ENCODE measurements at regions not wholly inside any gene's neighbourhood (a gene's known extent, or its start where the extent isn't known, plus 50 kb on each side); places are given as distances from the start of the nearest gene placed in this dataset.

DNA sequence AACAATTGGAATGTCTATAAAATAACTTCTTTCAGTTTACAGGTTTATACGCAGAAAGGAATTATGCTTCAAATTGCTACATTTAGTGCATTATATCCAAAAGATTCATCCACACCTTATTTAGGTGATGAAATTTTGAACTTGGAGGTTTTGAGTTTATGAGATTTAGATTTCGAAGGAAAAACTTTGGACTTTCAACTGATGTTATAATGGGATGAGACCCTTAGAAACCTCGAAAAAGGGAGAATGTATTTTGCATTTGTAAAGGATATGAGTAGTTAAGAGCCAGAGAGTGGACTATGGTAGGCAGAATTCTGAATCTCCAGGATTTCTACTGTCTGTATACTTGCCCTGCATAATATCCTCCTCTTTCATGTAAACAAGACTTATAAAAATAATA, 851.6 kb upstream of the MGAT4C start:
- Mint-ChIP-seq H3K4me1 (ENCODE audit: low read depth) (no peaks in the 10 kb centered on the region), H3K27me3 (no peaks in the 10 kb centered on the region), H3K9me3 (no peaks in the 10 kb centered on the region), H3K27ac (no peak overlapping the region), H3K36me3 (ENCODE audit: low read depth) (no peaks in the 10 kb centered on the region), H3K4me3 (no peak overlapping the region)

DNA sequence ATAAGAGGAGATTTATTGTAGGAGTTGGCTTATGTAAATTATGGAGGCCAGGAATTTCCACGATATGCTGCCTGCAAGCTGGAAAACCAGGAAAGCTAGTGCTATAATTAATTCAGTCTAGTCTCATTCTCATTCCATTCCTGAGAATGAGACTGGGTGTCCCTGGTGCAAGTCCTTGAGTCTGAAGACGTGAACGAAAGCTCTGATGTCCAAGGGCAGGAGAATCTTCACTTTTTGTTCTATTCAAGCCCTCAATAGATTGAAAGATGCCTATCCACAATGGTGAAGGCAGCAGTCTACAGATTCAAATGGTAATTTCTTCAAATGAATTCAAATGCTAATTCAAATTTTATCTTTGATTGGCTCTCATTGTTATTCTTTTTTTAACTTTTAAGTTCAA, 851.1 kb upstream of the MGAT4C start:
- no peaks in the 10 kb centered on the region for H3K9me3 Mint-ChIP-seq
- no peaks in the 10 kb centered on the region for H3K36me3 Mint-ChIP-seq (ENCODE audit: low read depth)
- no peak overlapping the region for H3K27ac Mint-ChIP-seq
- H3K4me3 Mint-ChIP-seq: no peak overlapping the region
- no peaks in the 10 kb centered on the region for H3K4me1 Mint-ChIP-seq (ENCODE audit: low read depth)
- no peaks in the 10 kb centered on the region for H3K27me3 Mint-ChIP-seq

DNA sequence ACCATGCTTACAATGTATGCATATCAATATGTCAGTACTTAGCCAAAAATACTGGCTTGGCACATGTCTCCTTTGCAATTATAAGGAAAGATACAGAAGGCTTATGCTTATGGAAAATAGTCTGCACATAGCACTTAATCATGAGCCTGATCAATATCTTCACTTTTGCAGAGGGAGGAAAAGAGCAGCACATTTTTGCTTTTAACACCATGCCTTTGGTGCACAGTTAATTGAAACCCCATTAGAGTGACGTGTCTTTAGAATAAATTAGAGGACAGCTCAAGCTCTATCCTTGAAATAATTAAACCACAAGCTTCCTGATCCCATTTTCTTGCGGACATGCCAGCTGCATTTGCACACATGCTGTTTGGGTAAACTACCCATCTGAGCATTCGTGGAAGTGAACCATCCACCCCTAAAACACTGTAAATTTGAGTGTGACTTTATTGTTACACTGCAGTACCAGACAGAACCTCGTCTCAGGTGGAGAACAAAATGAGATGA, 839.9 kb upstream of the MGAT4C start:
- Mint-ChIP-seq H3K4me3 (no peak overlapping the region), H3K36me3 (ENCODE audit: low read depth) (no peaks in the 10 kb centered on the region), H3K27me3 (no peaks in the 10 kb centered on the region), H3K27ac (no peak overlapping the region), H3K4me1 (ENCODE audit: low read depth) (no peaks in the 10 kb centered on the region), H3K9me3 (peaks cover 3% of the 10 kb centered on the region)

GRCh38 chr12:87094356-87094755, 838.2 kb upstream of the MGAT4C start:
- no peaks in the 10 kb centered on the region for H3K27me3 Mint-ChIP-seq
- H3K9me3 Mint-ChIP-seq: peaks cover 3% of the 10 kb centered on the region
- H3K36me3 Mint-ChIP-seq (ENCODE audit: low read depth): no peaks in the 10 kb centered on the region
- no peak overlapping the region for H3K27ac Mint-ChIP-seq
- no peaks in the 10 kb centered on the region for H3K4me1 Mint-ChIP-seq (ENCODE audit: low read depth)
- H3K4me3 Mint-ChIP-seq: no peak overlapping the region

GRCh38 chr12:87092421-87092820, 836.2 kb upstream of the MGAT4C start:
- no peak overlapping the region for H3K4me3 Mint-ChIP-seq

DNA sequence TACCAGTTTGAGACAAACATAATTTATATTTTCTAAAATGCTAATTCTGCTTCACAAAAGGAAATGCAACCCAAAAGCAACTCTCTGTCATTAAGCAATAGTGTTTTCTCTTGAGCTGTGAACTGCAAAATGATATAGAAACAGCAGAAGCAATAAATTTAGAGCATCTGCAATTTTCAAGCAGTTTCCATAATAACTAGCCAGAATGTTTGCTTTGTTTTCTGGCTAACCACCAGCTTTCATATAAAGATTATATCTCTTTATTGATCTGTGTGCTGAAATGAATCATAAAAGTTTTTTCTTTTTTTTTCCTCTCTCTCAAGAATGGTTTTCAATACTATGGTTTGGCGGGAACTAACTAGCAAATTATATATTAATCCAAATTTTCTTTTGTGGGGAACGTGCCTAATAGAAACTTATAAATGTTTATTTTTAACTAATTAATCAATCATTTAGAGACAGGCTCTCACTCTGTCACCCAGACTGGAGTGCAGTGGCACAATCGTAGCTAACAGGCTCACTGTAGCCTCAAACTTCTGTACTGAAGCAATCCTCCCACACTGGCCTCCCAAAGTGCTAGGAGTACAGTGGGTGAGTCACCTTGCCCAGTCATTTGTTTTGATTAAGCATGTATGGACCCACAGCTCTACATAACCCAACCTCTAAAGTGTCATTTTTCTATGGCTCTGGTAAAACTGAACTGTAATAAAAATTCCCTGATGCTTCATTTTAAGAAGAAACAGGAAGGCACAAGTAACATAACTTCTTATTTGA, 830.1 kb upstream of the MGAT4C start:
- Mint-ChIP-seq H3K27me3 (no peaks in the 10 kb centered on the region), H3K9me3 (peaks cover 6% of the 10 kb centered on the region), H3K36me3 (ENCODE audit: low read depth) (no peaks in the 10 kb centered on the region), H3K27ac (no peak overlapping the region), H3K4me3 (no peak overlapping the region), H3K4me1 (ENCODE audit: low read depth) (no peaks in the 10 kb centered on the region)

More at GRCh38 chr12:87092421-87092820, 836.2 kb upstream of the MGAT4C start:
- Mint-ChIP-seq H3K36me3 (ENCODE audit: low read depth) (no peaks in the 10 kb centered on the region), H3K27me3 (no peaks in the 10 kb centered on the region), H3K27ac (no peak overlapping the region), H3K4me1 (ENCODE audit: low read depth) (no peaks in the 10 kb centered on the region), H3K9me3 (peaks cover 3% of the 10 kb centered on the region)

DNA sequence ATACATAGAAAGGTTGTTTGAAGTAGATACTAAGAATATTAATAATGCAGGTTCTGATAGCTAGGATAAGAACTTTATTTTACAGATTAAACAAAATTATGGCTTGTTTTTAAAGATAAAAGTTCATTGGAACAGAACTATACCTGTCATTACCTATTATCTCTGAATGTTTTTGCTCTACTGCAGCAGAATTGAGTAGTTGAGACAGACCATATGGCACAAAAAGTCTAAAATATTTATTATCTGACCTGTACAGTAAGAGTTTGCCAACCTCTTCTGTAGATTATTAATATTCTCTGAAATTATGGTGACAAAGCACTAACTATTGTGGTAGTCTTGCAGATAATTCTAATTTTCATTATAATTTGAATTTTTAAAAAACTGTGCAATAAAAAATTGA, 829.1 kb upstream of the MGAT4C start:
- H3K4me3 Mint-ChIP-seq: no peak overlapping the region
- H3K27ac Mint-ChIP-seq: no peak overlapping the region
- H3K9me3 Mint-ChIP-seq: peaks cover 6% of the 10 kb centered on the region
- H3K27me3 Mint-ChIP-seq: no peaks in the 10 kb centered on the region
- no peaks in the 10 kb centered on the region for H3K36me3 Mint-ChIP-seq (ENCODE audit: low read depth)
- no peaks in the 10 kb centered on the region for H3K4me1 Mint-ChIP-seq (ENCODE audit: low read depth)

DNA sequence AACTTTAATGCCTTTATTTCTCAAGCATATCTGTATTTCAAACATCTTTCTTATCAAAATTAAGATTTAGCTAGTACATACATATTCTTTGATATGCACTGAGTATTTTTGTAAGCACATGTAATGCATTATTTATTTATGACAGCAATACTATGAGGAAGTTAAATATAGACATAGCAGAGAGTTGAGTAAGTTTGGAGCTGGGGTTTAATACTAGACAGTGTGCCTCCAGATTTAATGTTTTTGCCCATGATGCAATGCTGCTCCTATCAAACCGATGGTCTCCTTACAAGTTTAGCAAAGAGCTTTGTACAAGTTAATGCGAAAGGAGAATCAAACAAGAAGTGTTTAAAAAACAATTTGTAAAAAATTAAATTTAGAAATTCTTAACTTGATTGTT, 826.6 kb upstream of the MGAT4C start:
- Mint-ChIP-seq H3K36me3 (ENCODE audit: low read depth) (no peaks in the 10 kb centered on the region), H3K9me3 (peaks cover 6% of the 10 kb centered on the region), H3K4me1 (ENCODE audit: low read depth) (no peaks in the 10 kb centered on the region), H3K27ac (no peak overlapping the region), H3K4me3 (no peak overlapping the region), H3K27me3 (no peaks in the 10 kb centered on the region)

DNA sequence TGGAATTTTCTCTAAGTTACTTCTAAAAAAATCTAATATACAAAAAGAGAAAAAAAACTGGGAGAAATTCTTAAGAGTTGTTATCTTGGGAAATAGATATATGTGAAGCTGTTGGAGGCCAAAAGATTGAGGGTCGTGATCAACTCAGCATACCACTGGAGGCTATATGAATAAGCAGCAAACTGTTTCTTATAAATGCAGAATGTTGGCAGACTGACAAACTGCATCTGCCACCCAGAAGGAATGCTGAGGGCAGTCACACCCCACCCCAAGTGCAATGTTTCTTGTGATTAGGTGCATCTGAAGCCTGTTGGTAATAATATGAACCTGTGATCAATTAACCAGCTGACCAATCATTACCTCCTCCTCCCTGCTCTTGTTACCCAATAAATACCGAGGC, 818.6 kb upstream of the MGAT4C start:
- Mint-ChIP-seq H3K4me1 (ENCODE audit: low read depth) (no peaks in the 10 kb centered on the region), H3K27ac (no peak overlapping the region), H3K4me3 (no peak overlapping the region), H3K36me3 (ENCODE audit: low read depth) (no peaks in the 10 kb centered on the region), H3K27me3 (no peaks in the 10 kb centered on the region), H3K9me3 (peaks cover 7% of the 10 kb centered on the region)

DNA sequence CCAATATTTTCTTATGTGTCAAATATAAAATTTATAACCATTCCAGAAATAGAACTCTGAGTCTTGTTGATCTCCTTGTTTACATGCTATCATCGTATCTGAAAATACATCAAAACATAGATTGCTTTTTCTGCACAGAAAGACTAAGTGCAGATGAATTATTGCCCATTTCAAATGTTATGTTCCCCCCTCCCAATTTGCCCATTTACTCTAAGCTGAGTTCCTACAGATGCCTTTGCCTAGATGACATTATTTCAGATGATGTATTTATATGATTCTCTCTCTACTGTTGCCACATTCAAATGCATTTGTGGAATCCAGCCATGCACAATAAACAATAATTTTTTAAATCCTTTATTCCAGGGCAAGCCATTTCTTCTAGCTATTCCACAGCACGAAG, 810.1 kb upstream of the MGAT4C start:
- H3K36me3 Mint-ChIP-seq (ENCODE audit: low read depth): no peaks in the 10 kb centered on the region
- H3K27ac Mint-ChIP-seq: no peak overlapping the region
- no peaks in the 10 kb centered on the region for H3K4me1 Mint-ChIP-seq (ENCODE audit: low read depth)

GRCh38 chr12:87059231-87059630, 803.0 kb upstream of the MGAT4C start:
- no peaks in the 10 kb centered on the region for H3K4me1 Mint-ChIP-seq (ENCODE audit: low read depth)
- H3K9me3 Mint-ChIP-seq: no peaks in the 10 kb centered on the region
- H3K36me3 Mint-ChIP-seq (ENCODE audit: low read depth): no peaks in the 10 kb centered on the region
- H3K27ac Mint-ChIP-seq: no peak overlapping the region
- no peaks in the 10 kb centered on the region for H3K27me3 Mint-ChIP-seq
- no peak overlapping the region for H3K4me3 Mint-ChIP-seq

More for the DNA sequence above, 810.1 kb upstream of the MGAT4C start:
- Mint-ChIP-seq H3K4me3 (no peak overlapping the region), H3K27me3 (no peaks in the 10 kb centered on the region), H3K9me3 (no peaks in the 10 kb centered on the region)

GRCh38 chr12:87054226-87054625, 798.0 kb upstream of the MGAT4C start:
- Mint-ChIP-seq H3K27me3 (no peaks in the 10 kb centered on the region), H3K27ac (no peak overlapping the region), H3K9me3 (no peaks in the 10 kb centered on the region), H3K36me3 (ENCODE audit: low read depth) (no peaks in the 10 kb centered on the region), H3K4me3 (no peak overlapping the region), H3K4me1 (ENCODE audit: low read depth) (no peaks in the 10 kb centered on the region)

GRCh38 chr12:87051621-87052020, 795.4 kb upstream of the MGAT4C start:
- H3K9me3 Mint-ChIP-seq: peaks cover 4% of the 10 kb centered on the region
- H3K27ac Mint-ChIP-seq: no peak overlapping the region
- H3K4me1 Mint-ChIP-seq (ENCODE audit: low read depth): no peaks in the 10 kb centered on the region
- H3K27me3 Mint-ChIP-seq: no peaks in the 10 kb centered on the region
- no peak overlapping the region for H3K4me3 Mint-ChIP-seq
- no peaks in the 10 kb centered on the region for H3K36me3 Mint-ChIP-seq (ENCODE audit: low read depth)

- Mint-ChIP-seq H3K27me3 (no peaks in the 10 kb centered on the region), H3K27ac (no peak overlapping the region), H3K9me3 (peaks cover 4% of the 10 kb centered on the region), H3K36me3 (ENCODE audit: low read depth) (no peaks in the 10 kb centered on the region), H3K4me1 (ENCODE audit: low read depth) (no peaks in the 10 kb centered on the region), H3K4me3 (no peak overlapping the region)
Measured at GRCh38 chr12:87047691-87048090, 791.5 kb upstream of the MGAT4C start.

DNA sequence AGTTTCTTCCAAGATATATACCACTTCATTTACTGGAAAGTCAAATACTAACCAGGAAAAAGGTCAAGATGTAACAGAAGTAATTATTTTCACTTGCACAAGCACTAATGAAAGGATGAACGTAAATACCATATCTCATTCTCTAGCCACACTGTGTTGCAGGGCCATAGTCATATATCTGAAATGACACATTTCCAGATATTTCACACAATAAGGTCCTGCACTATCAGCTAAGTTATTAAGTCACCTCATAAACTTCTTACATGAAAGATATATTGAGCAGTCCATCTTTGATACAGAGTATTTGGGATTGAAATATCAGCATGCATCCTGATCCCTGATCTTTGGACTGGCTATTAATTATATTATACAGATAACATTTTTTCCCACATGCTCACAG, 783.3 kb upstream of the MGAT4C start:
- no peaks in the 10 kb centered on the region for H3K27me3 Mint-ChIP-seq
- no peaks in the 10 kb centered on the region for H3K36me3 Mint-ChIP-seq (ENCODE audit: low read depth)
- H3K9me3 Mint-ChIP-seq: peaks cover 16% of the 10 kb centered on the region
- H3K4me1 Mint-ChIP-seq (ENCODE audit: low read depth): no peaks in the 10 kb centered on the region
- no peak overlapping the region for H3K27ac Mint-ChIP-seq
- no peak overlapping the region for H3K4me3 Mint-ChIP-seq

DNA sequence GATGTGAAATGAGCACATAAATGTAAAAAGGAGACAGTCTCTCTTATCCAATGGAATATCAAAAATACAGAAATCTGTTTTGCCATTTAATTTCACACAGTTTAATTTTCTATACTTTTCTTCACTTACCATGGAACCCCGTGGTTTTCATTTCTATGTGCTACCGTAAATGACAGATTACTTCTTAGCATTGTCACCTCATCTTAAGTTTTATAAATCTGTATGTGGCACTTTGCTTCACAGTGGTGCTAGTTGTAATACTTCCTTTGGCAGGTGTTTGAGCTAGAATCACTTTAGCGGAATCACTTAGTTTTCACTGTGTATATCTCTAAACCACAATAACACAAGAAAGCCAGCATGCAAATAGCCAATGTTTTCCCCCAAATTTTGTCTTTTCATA, 781.9 kb upstream of the MGAT4C start:
- H3K36me3 Mint-ChIP-seq (ENCODE audit: low read depth): no peaks in the 10 kb centered on the region
- H3K27me3 Mint-ChIP-seq: no peaks in the 10 kb centered on the region
- peaks cover 16% of the 10 kb centered on the region for H3K9me3 Mint-ChIP-seq
- H3K27ac Mint-ChIP-seq: no peak overlapping the region
- H3K4me3 Mint-ChIP-seq: no peak overlapping the region
- H3K4me1 Mint-ChIP-seq (ENCODE audit: low read depth): no peaks in the 10 kb centered on the region
